ENCODE measurements at regions not wholly inside any gene's neighbourhood (a gene's known extent, or its start where the extent isn't known, plus 50 kb on each side); places are given as distances from the start of the nearest gene placed in this dataset.

DNA sequence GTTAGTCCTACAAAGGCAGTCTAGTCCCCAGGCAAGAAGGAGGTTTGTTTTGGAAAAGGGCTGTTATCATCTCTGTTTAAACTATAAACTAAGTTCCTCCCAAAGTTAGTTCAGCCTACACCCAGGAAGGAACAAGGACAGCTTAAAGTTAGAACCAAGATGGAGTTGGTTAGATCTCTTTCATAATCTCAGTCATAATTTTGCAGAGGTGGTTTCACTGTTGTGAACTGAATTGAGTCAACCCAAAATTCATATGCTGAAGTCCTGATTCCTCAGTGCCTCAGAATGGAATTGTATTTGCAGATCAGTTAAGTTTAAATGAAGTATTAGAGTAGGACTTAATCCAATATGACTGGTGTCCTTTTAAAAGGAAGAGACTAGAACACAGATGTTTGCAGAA is 101.0 kb upstream of the C3orf80 start:
- Histone ChIP-seq H4K20me1 (ENCODE audit: insufficient read depth, low read length) (no peaks in the 10 kb centered on the region), H3K4me3 (replicated peaks in 1 of 3; ENCODE audit: insufficient read depth in 1 of 3, low read depth in 2 of 3, low read length in 3 of 3) (no peak overlapping the region), H2AFZ (ENCODE audit: low read length) (no peak overlapping the region), H3K27me3 (ENCODE audit: control insufficient read depth in 1 of 2, insufficient read depth in 2 of 2, low read length in 2 of 2) (no peaks in the 10 kb centered on the region), H3K27ac (ENCODE audit: extremely low read length, insufficient read depth, low read length) (no peak overlapping the region), H3K4me1 (ENCODE audit: insufficient read depth, low read length) (no peaks in the 10 kb centered on the region), H3K9me3 (ENCODE audit: low read length) (no peaks in the 10 kb centered on the region), H3K9ac (ENCODE audit: insufficient read depth, low read depth, low read length) (no peak overlapping the region), H3K4me2 (ENCODE audit: low read depth, low read length) (no peak overlapping the region), H3K36me3 (replicated peaks in 1 of 2; ENCODE audit: control insufficient read depth in 1 of 2, insufficient read depth in 2 of 2, low read length in 2 of 2) (no peaks in the 10 kb centered on the region), H3K79me2 (ENCODE audit: insufficient read depth, low read length) (no peaks in the 10 kb centered on the region)
- DNase-seq (ENCODE audit: low spot score) (no peak), FAIRE-seq (no peak), ATAC-seq (no peak)
- ChIA-PET CTCF (ENCODE audit: low intra/inter-chr PET ratio, low total read pairs) (no interaction called here), POLR2A (no interaction called here)
- no peak for TF ChIP-seq KLF12 (CRISPR knock-in tag; IDR thresholded peaks at IDR 0.05; ENCODE audit: borderline replicate concordance)
- TF ChIP-seq GTF3A (CRISPR knock-in tag; conservative IDR thresholded peaks at IDR 0.05) = no peak
- TF ChIP-seq ZNF101 (CRISPR knock-in tag; IDR thresholded peaks at IDR 0.05; ENCODE audit: borderline replicate concordance, low read depth) = no peak
- no peak for TF ChIP-seq SATB2 (CRISPR knock-in tag; IDR thresholded peaks at IDR 0.05)
- no peak for TF ChIP-seq EP300 (IDR thresholded peaks at IDR 0.05; ENCODE audit: low read depth in 2 of 2, low read length in 2 of 2)
- no peak for TF ChIP-seq EP300 (CRISPR knock-in tag; IDR thresholded peaks at IDR 0.05; ENCODE audit: borderline replicate concordance)
- no peak for TF ChIP-seq ZNF550 (CRISPR knock-in tag; IDR thresholded peaks at IDR 0.05; ENCODE audit: borderline replicate concordance)
- no peak for TF ChIP-seq MYNN (CRISPR knock-in tag; IDR thresholded peaks at IDR 0.05; ENCODE audit: low read depth)
- no peak for TF ChIP-seq NFE2 (CRISPR knock-in tag; IDR thresholded peaks at IDR 0.05)
- TF ChIP-seq TCF7 (IDR thresholded peaks at IDR 0.05; ENCODE audit: low read depth) = no peak
- TF ChIP-seq FOXP1 (IDR thresholded peaks at IDR 0.05) = no peak
- no peak for TF ChIP-seq FOXP1 (CRISPR knock-in tag; IDR thresholded peaks at IDR 0.05)
- no peak for TF ChIP-seq ZNF513 (CRISPR knock-in tag; conservative IDR thresholded peaks at IDR 0.05)
- no peak for TF ChIP-seq ZNF205 (CRISPR knock-in tag; IDR thresholded peaks at IDR 0.05)
- TF ChIP-seq ZNF572 (CRISPR knock-in tag; IDR thresholded peaks at IDR 0.05) = no peak
- in situ Hi-C loops (cut with HindIII; ENCODE audit: extremely low pct_ligation_motif_present, low pct_unique_long_range_greater_than_20kb) (no loop called here), intact Hi-C loops (cut with micrococcal nuclease; ENCODE audit: unreplicated experiment) (no loop called here)
- BruUV-seq (replicated peaks) = no TSS peak
